ENCODE measurements at regions not wholly inside any gene's neighbourhood (a gene's known extent, or its start where the extent isn't known, plus 50 kb on each side); places are given as distances from the start of the nearest gene placed in this dataset. TPM values are rescaled to one million over a fixed set of nuclear protein-coding genes. Genes with fewer than 3 reads are reported as not detected.

GRCh38 chr18:37617623-37618022 is 52.0 kb upstream of the CELF4 start:
- TF ChIP-seq, protein P1, sequence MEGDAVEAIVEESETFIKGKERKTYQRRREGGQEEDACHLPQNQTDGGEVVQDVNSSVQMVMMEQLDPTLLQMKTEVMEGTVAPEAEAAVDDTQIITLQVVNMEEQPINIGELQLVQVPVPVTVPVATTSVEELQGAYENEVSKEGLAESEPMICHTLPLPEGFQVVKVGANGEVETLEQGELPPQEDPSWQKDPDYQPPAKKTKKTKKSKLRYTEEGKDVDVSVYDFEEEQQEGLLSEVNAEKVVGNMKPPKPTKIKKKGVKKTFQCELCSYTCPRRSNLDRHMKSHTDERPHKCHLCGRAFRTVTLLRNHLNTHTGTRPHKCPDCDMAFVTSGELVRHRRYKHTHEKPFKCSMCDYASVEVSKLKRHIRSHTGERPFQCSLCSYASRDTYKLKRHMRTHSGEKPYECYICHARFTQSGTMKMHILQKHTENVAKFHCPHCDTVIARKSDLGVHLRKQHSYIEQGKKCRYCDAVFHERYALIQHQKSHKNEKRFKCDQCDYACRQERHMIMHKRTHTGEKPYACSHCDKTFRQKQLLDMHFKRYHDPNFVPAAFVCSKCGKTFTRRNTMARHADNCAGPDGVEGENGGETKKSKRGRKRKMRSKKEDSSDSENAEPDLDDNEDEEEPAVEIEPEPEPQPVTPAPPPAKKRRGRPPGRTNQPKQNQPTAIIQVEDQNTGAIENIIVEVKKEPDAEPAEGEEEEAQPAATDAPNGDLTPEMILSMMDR (IDR thresholded peaks at IDR 0.05; ENCODE audit: unreplicated experiment), result no peak
- Mint-ChIP-seq H3K4me3 (ENCODE audit: unreplicated experiment) (no peak overlapping the region), H3K9me3 (ENCODE audit: unreplicated experiment) (no peaks in the 10 kb centered on the region)

More at GRCh38 chr18:37617623-37618022, 52.0 kb upstream of the CELF4 start:
- H3K4me1 Mint-ChIP-seq (ENCODE audit: insufficient read depth, unreplicated experiment), result no peaks in the 10 kb centered on the region
- BruUV-seq (replicated peaks), result no TSS peak
- CTCF ChIA-PET, result no interaction called here
- no peak overlapping the region for H3K27ac Mint-ChIP-seq (ENCODE audit: low read depth, unreplicated experiment)
- no peaks in the 10 kb centered on the region for H3K27me3 Mint-ChIP-seq (ENCODE audit: insufficient read depth, unreplicated experiment)
- no peak for DNase-seq (ENCODE audit: unreplicated experiment)
- no peaks in the 10 kb centered on the region for H3K36me3 Mint-ChIP-seq (ENCODE audit: insufficient read depth, unreplicated experiment)
- POLR2A ChIA-PET, result no interaction called here
- intact Hi-C loops (cut with micrococcal nuclease), result no loop called here

Small RNA genes in the stretch of these regions (microRNA-seq; reads per million reads assigned to microRNA genes)
- gene MIR4318 (not detected), gene MIR5583-1 (not detected), gene MIR5583-2 (not detected), gene MIR924 (not detected)

Measured in MCF 10A (cell line).